Neuronal stem cell (in vitro differentiated cells): ENCODE measurements at regions not wholly inside any gene's neighbourhood (a gene's known extent, or its start where the extent isn't known, plus 50 kb on each side); places are given as distances from the start of the nearest gene placed in this dataset.

Experiments used
- DNase-seq: peaks from one replicate; pipeline ENCODE4 v3.0.0-alpha.2; 2013; ENCODE audit warnings: low spot score
- H2AFZ ChIP-seq: one replicate; pipeline ENCODE4 v1.6.1; 2013; ENCODE audit warnings: mild to moderate bottlenecking, low read length, inconsistent platforms
- H2AK5ac ChIP-seq: 2 replicates; pipeline ENCODE4 v1.6.1; 2013; ENCODE audit warnings: low read depth, mild to moderate bottlenecking, inconsistent platforms, low read length, moderate library complexity, mixed read lengths
- H2BK120ac ChIP-seq: 2 replicates; pipeline ENCODE4 v1.6.1; 2013; ENCODE audit warnings: low read depth, mild to moderate bottlenecking, inconsistent platforms, low read length, moderate library complexity, mixed read lengths
- H2BK12ac ChIP-seq: one replicate; pipeline ENCODE4 v1.6.1; 2013; ENCODE audit warnings: low read length, inconsistent platforms
- H2BK15ac ChIP-seq: 2 replicates; pipeline ENCODE4 v1.6.1; 2013; ENCODE audit warnings: mild to moderate bottlenecking, low read length, inconsistent platforms, mixed read lengths
- H2BK5ac ChIP-seq: one replicate; pipeline ENCODE4 v1.6.1; 2013; ENCODE audit warnings: inconsistent platforms, mild to moderate bottlenecking, low read length, moderate library complexity
- H3K14ac ChIP-seq: one replicate; pipeline ENCODE4 v1.6.1; 2013; ENCODE audit warnings: low read length, inconsistent platforms
- H3K18ac ChIP-seq: 2 replicates; pipeline ENCODE4 v1.6.1; 2013; ENCODE audit warnings: low read length, inconsistent platforms
- H3K23ac ChIP-seq: 2 replicates; pipeline ENCODE4 v1.6.1; 2013; ENCODE audit warnings: low read depth, mild to moderate bottlenecking, mixed read lengths, low read length, inconsistent platforms; ENCODE audit not compliant: poor library complexity
- H3K27ac ChIP-seq: replicated peaks from 3 replicates; pipeline ENCODE4 v1.5.1; 2013; ENCODE audit warnings: low read length, inconsistent platforms
- H3K27me3 ChIP-seq, 3 experiments: 2 replicates each; pipeline ENCODE4 v1.6.1; 2013; ENCODE audit warnings: low read length in 3 of 3, mild to moderate bottlenecking in 2 of 3, inconsistent platforms in 1 of 3, low read depth in 1 of 3, mixed read lengths in 1 of 3, moderate library complexity in 1 of 3; ENCODE audit not compliant: control insufficient read depth in 3 of 3, insufficient read depth in 3 of 3
- H3K36me3 ChIP-seq, 2 donors: replicated peaks in 1 of 2; 2 replicates each; pipeline ENCODE4 v1.6.1; 2013; ENCODE audit warnings: low read length in 2 of 2; ENCODE audit not compliant: control insufficient read depth in 2 of 2, insufficient read depth in 2 of 2
- H3K4ac ChIP-seq: 2 replicates; pipeline ENCODE4 v1.6.1; 2013; ENCODE audit warnings: inconsistent platforms, mild to moderate bottlenecking, low read length, moderate library complexity
- H3K4me1 ChIP-seq, 2 donors: 1 replicate in 1 of 2; 2 replicates in 1 of 2; pipeline ENCODE4 v1.6.1; 2013; ENCODE audit warnings: low read length in 2 of 2, low read depth in 1 of 2; ENCODE audit not compliant: control insufficient read depth in 2 of 2, insufficient read depth in 1 of 2
- H3K4me2 ChIP-seq: one replicate; pipeline ENCODE4 v1.6.1; 2013; ENCODE audit warnings: mild to moderate bottlenecking, low read length, inconsistent platforms; ENCODE audit not compliant: insufficient read depth, poor library complexity, severe bottlenecking
- H3K4me3 ChIP-seq, 2 donors: 2 replicates each; pipeline ENCODE4 v1.5.1; 2013; ENCODE audit warnings: low read length in 2 of 2, mild to moderate bottlenecking in 2 of 2, inconsistent platforms in 1 of 2, moderate library complexity in 1 of 2
- H3K79me1 ChIP-seq: one replicate; pipeline ENCODE4 v1.6.1; 2013; ENCODE audit warnings: low read depth, mild to moderate bottlenecking, inconsistent platforms, low read length, moderate library complexity
- H3K9ac ChIP-seq: one replicate; pipeline ENCODE4 v1.6.1; 2013; ENCODE audit warnings: mild to moderate bottlenecking, low read depth, low read length, inconsistent platforms; ENCODE audit not compliant: poor library complexity
- H3K9me3 ChIP-seq, 2 donors: replicated peaks in 1 of 2; 2 replicates each; pipeline versions ENCODE3 to v1.6.1; 2013; ENCODE audit warnings: low read length in 2 of 2, mild to moderate bottlenecking in 2 of 2, inconsistent platforms in 1 of 2, low read depth in 1 of 2, mixed read lengths in 1 of 2, moderate library complexity in 1 of 2; ENCODE audit not compliant: control insufficient read depth in 2 of 2, insufficient read depth in 1 of 2
- H4K8ac ChIP-seq: one replicate; pipeline ENCODE4 v1.6.1; 2013; ENCODE audit warnings: low read depth, mild to moderate bottlenecking, inconsistent platforms, low read length, moderate library complexity
- H4K91ac ChIP-seq: one replicate; pipeline ENCODE4 v1.6.1; 2013; ENCODE audit warnings: low read length, low read depth, mild to moderate bottlenecking, inconsistent platforms; ENCODE audit not compliant: poor library complexity
- WGBS, 2 donors: extraction: QIAGEN DNeasy Blood & Tissue Kit; methylation state at CpG; one replicate each; pipeline ENCODE4 v1.1.7; 2013; ENCODE audit warnings: missing lambda C conversion rate in 2 of 2, mixed read lengths in 1 of 2; ENCODE audit not compliant: insufficient read length in 2 of 2, insufficient replicate concordance in 1 of 2; ENCODE audit errors: extremely low coverage in 2 of 2; 5-methylcytosine and 5-hydroxymethylcytosine counted together

- Histone ChIP-seq H2BK15ac (no peak overlapping the region), H3K79me1 (no peaks in the 10 kb centered on the region)
Observed at GRCh38 chr16:5776876-5777275, 679.3 kb upstream of the EEF2KMT start.

GRCh38 chr16:5775916-5776315 is 678.3 kb upstream of the EEF2KMT start:
- Histone ChIP-seq H2BK5ac (no peak overlapping the region), H3K27me3 (no peaks in the 10 kb centered on the region), H4K8ac (no peak overlapping the region), H2BK15ac (no peak overlapping the region), H2BK12ac (no peak overlapping the region), H3K23ac (no peak overlapping the region), H3K9me3 (no peaks in the 10 kb centered on the region), H3K27ac (no peak overlapping the region), H3K18ac (no peak overlapping the region), H3K36me3 (no peaks in the 10 kb centered on the region), H3K4ac (no peak overlapping the region), H4K91ac (no peak overlapping the region), H3K4me2 (no peak overlapping the region), H2BK120ac (no peak overlapping the region), H3K79me1 (no peaks in the 10 kb centered on the region), H2AK5ac (no peak overlapping the region), H2AFZ (no peak overlapping the region), H3K4me3 (no peak overlapping the region), H3K14ac (no peak overlapping the region), H3K9ac (no peak overlapping the region), H3K4me1 (no peaks in the 10 kb centered on the region)
- no CpG with 5 or more reads among the region's 5 CpGs for WGBS, 2 donors
- no peak for DNase-seq

More at GRCh38 chr16:5776876-5777275, 679.3 kb upstream of the EEF2KMT start:
- Histone ChIP-seq H3K9me3 (no peaks in the 10 kb centered on the region), H3K18ac (no peak overlapping the region), H3K4me1 (no peaks in the 10 kb centered on the region), H2BK5ac (no peak overlapping the region), H3K4me2 (no peak overlapping the region), H3K36me3 (no peaks in the 10 kb centered on the region), H2BK12ac (no peak overlapping the region), H2BK120ac (no peak overlapping the region), H3K4me3 (no peak overlapping the region), H4K8ac (no peak overlapping the region), H3K23ac (no peak overlapping the region), H2AK5ac (no peak overlapping the region), H3K9ac (no peak overlapping the region), H3K27me3 (no peaks in the 10 kb centered on the region), H2AFZ (no peak overlapping the region), H3K27ac (no peak overlapping the region), H3K4ac (no peak overlapping the region), H3K14ac (no peak overlapping the region), H4K91ac (no peak overlapping the region)
- no CpG with 5 or more reads among the region's 2 CpGs for WGBS, 2 donors
- DNase-seq = no peak

- Histone ChIP-seq H3K14ac (no peak overlapping the region), H2AFZ (no peak overlapping the region), H3K79me1 (no peaks in the 10 kb centered on the region), H3K4me1 (no peaks in the 10 kb centered on the region), H3K27ac (no peak overlapping the region), H3K27me3 (no peaks in the 10 kb centered on the region), H3K4me3 (no peak overlapping the region), H2BK5ac (no peak overlapping the region), H4K91ac (no peak overlapping the region), H3K23ac (no peak overlapping the region), H3K9ac (no peak overlapping the region), H2BK15ac (no peak overlapping the region), H4K8ac (no peak overlapping the region), H2BK12ac (no peak overlapping the region), H3K9me3 (no peaks in the 10 kb centered on the region), H3K4ac (no peak overlapping the region), H3K4me2 (no peak overlapping the region), H3K18ac (no peak overlapping the region), H2BK120ac (no peak overlapping the region), H3K36me3 (no peaks in the 10 kb centered on the region), H2AK5ac (no peak overlapping the region)
- no CpG with 5 or more reads among the region's 2 CpGs for WGBS, 2 donors
- DNase-seq = no peak
Observed at GRCh38 chr16:5770118-5770517, 672.5 kb upstream of the EEF2KMT start.

GRCh38 chr16:5769513-5769912 is 671.9 kb upstream of the EEF2KMT start:
- Histone ChIP-seq H3K4me3 (no peak overlapping the region), H2BK5ac (no peak overlapping the region), H2AFZ (no peak overlapping the region), H3K27ac (no peak overlapping the region), H3K4ac (no peak overlapping the region), H2AK5ac (no peak overlapping the region), H3K79me1 (no peaks in the 10 kb centered on the region), H3K36me3 (no peaks in the 10 kb centered on the region), H4K8ac (no peak overlapping the region), H3K9me3 (no peaks in the 10 kb centered on the region), H3K9ac (no peak overlapping the region), H3K4me1 (no peaks in the 10 kb centered on the region), H3K4me2 (no peak overlapping the region), H2BK15ac (no peak overlapping the region), H2BK12ac (no peak overlapping the region), H2BK120ac (no peak overlapping the region), H4K91ac (no peak overlapping the region), H3K14ac (no peak overlapping the region), H3K23ac (no peak overlapping the region), H3K18ac (no peak overlapping the region), H3K27me3 (no peaks in the 10 kb centered on the region)
- no peak for DNase-seq
- WGBS, 2 donors = no CpG with 5 or more reads among the region's 5 CpGs
